Astrocyte of the cerebellum (primary cell): ENCODE measurements at regions not wholly inside any gene's neighbourhood (a gene's known extent, or its start where the extent isn't known, plus 50 kb on each side); places are given as distances from the start of the nearest gene placed in this dataset.

Source experiments
- DNase-seq: peaks from one replicate; pipeline ENCODE4 v3.0.0-alpha.2; 2011; ENCODE audit warnings: low read depth
- H3K4me3 ChIP-seq: 2 replicates; pipeline ENCODE4 v1.5.1; 2011; ENCODE audit warnings: mild to moderate bottlenecking, low read depth, low read length, moderate library complexity
- CTCF ChIP-seq: IDR thresholded peaks from 2 replicates; pipeline ENCODE4 v1.5.1; 2012; ENCODE audit warnings: low read length, low read depth, moderate library complexity, mild to moderate bottlenecking; ENCODE audit errors: missing control alignments
- in situ Hi-C: cut with HindIII; loops from 2 replicates; pipeline ENCODE4 v1.10.0; 2017; ENCODE audit warnings: low sequenced_read_pairs

GRCh38 chr5:13516195-13516594, 428.3 kb downstream of the DNAH5 start:
- in situ Hi-C loops: no loop called here
- no peak for DNase-seq
- no peak for TF ChIP-seq CTCF
- no peak overlapping the region for H3K4me3 ChIP-seq

GRCh38 chr5:13511442-13511841, 433.0 kb downstream of the DNAH5 start:
- in situ Hi-C loops: no loop called here
- no peak overlapping the region for H3K4me3 ChIP-seq
- DNase-seq: no peak
- no peak for TF ChIP-seq CTCF

GRCh38 chr5:13510616-13511015, 433.9 kb downstream of the DNAH5 start:
- no peak for TF ChIP-seq CTCF
- no peak overlapping the region for H3K4me3 ChIP-seq
- DNase-seq: no peak
- in situ Hi-C loops: no loop called here

- no peak for TF ChIP-seq CTCF
- in situ Hi-C loops: no loop called here
- no peak overlapping the region for H3K4me3 ChIP-seq
- DNase-seq: no peak
These were observed 435.9 kb downstream of the DNAH5 start for GRCh38 chr5:13508559-13508958.

DNA sequence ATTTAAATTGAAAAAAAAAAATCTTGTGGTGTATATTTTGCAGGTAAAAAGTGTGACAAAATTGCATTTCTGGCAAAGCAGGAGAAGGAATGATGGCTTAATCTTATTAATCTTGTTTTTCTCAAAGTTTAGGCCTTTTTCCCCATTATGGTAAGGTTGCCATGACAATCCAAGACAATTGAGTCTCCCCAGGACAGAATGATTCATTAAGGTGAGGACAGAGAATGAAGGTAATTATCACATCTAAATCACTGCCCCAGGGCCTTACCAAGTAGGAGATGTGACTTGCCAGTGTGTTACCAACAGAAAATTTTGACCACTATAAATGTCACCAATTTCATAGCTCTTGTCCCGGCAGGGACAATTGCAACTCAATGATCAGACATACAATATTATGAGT, 439.2 kb downstream of the DNAH5 start:
- DNase-seq: no peak
- H3K4me3 ChIP-seq: no peak overlapping the region
- in situ Hi-C loops: no loop called here
- no peak for TF ChIP-seq CTCF

- no peak overlapping the region for H3K4me3 ChIP-seq
- in situ Hi-C loops: no loop called here
- no peak for TF ChIP-seq CTCF
- DNase-seq: no peak
These were observed 441.5 kb downstream of the DNAH5 start for GRCh38 chr5:13503017-13503416.

GRCh38 chr5:13501176-13501575, 443.3 kb downstream of the DNAH5 start:
- in situ Hi-C loops: no loop called here
- peak; percentile 6 for DNase-seq
- no peak overlapping the region for H3K4me3 ChIP-seq
- TF ChIP-seq CTCF: no peak
